DMS79 treated with DMSO at 0.1 percent for 48 hours (cell line): ENCODE measurements at regions not wholly inside any gene's neighbourhood (a gene's known extent, or its start where the extent isn't known, plus 50 kb on each side); places are given as distances from the start of the nearest gene placed in this dataset.
"Not testable (repeated sequence)": the region's sequence is repeated elsewhere in the genome, so short reads cannot be mapped to it uniquely, and the experiment has no call there.

Experiments used
- DNase-seq: peaks from one replicate; lab custom pipeline; 2025; lab: John Stamatoyannopoulos, UW

DNA sequence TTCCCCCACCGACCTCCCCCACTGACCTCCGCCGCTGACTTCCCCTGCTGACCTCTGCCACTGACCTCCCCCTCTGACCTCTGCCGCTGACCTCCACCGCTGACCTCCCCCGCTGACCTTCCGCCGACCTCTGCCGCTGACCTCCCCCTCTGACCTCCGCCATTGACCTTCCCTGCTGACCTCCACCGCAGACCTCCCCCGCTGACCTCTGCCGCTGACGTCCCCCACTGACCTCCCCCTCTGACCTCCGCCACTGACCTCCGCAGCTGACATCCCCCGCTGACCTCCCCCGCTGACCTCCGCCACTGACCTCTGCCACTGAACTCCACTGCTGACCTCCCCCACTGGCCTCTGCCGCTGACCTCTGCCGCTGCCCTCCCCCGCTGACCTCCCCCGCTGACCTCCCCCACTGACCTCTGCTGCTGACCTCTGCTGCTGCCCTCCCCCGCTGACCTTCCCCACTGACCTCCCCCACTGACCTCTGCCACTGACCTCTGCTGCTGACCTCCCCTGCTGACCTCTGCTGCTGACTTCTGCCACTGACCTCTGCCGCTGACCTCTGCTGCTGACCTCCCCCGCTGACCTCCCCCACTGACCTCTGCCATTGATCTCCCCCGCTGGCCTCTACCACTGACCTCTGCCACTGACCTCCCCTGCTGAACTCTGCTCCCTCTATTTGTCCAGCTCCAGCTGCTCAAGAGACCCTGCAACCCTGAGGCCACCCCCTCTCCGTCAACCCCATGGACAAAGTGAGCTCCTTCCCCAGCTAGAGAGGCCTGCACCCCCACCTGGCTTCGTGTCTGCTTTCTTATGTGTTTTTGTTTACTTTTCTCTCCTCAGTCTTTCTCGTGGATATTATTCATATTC, 91.4 kb upstream of the AFDN start:
- no peak for DNase-seq

DNA sequence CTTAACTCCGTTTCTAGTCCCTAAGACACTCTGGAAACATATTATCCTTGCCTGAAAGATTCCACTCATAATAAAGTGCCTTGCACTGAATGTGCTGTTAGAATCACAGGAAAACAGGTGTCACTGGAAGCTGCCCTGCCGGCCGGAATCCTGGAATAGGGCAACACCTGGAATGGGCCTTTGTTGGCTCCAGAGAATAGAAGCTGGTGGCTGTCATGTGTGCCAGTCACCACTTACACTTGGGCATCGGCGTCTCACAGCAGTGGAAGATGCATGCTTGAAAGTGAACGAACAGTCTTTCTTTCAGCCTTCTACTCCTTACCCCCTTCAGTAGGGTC, 90.8 kb upstream of the AFDN start:
- no peak for DNase-seq

DNA sequence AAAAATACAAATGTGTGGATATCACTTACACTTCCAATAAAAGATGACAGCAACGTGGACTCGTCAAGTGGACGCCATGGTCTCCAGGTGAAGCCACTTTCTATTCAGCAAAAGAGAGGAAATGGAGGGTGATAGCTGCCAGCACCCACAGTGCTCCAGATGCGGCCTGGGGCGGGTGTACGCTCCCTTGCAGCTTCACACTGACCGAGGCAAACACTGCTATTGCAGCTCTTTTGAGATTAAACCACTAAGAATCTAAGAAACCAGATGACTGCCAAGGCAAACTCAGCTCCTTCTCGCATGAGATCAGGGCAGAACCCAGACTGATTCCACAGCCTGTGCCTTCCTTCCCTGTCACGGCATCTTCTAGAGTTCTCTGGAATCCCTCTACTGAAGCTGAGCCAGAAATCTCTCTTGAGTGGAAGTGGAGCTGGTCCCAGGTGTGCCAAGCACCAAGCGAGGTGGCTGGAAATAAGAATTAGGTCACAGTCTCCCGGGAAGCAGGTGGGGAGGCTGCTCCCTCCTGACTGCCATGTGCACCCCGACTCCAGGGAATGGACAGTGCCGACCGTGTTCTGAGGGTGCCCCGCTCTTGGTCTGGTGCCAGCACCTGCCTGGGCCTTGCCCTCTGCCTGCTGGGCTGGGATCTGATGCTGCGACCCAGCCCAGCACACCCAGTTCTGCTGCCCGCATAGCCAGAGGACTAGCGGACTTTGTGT, 90.1 kb upstream of the AFDN start:
- DNase-seq = no peak

DNA sequence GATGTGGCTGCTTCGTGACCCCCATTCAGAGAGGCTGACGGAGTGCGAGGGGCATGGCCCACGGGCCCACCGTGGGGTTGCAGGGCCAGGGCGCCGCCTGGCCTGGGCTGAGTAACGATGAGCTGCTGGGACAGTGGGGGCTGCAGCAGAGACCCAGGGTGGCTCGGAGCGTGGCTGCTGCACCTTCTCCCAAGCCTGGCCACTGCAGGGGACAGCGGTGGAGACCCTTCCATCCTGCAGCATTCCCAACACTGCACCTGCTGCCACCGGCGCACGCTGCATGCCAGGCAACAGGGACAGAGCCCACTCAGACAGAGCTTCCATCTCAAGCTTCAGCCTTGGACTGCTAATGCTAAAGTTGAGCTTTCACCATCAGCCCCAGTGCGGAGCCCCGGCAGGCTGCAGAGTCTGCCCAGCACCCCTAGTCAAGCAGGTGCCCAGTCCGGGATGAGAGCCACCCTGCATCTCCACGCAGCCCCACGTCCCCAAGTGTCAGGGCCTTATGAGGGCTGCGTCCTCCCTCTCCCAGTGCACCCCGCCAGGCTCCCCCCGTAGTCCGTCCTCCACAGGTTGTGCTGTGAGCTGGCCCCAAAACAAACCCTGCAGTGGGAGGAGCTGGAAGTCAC, 89.4 kb upstream of the AFDN start:
- DNase-seq = no peak

DNA sequence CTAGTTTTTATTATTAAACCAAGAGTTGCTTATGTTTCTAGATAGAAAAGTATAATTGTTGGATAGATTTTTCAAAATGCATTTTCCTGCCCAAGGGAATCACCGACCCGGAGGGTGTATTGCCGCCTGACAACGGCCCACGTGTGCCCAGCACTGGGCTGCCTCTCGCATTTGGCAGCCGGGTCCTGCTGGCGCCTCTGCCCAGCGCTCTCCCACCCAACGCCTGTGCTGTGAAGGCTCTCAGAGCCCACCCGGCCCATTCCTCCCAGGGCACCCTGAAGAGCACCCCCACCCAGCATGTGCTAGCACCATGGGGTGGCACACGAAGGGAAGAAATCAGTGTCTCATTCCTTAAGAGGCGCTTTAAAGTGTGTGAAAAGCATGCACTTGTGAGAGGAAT, 88.3 kb upstream of the AFDN start:
- no peak for DNase-seq

DNA sequence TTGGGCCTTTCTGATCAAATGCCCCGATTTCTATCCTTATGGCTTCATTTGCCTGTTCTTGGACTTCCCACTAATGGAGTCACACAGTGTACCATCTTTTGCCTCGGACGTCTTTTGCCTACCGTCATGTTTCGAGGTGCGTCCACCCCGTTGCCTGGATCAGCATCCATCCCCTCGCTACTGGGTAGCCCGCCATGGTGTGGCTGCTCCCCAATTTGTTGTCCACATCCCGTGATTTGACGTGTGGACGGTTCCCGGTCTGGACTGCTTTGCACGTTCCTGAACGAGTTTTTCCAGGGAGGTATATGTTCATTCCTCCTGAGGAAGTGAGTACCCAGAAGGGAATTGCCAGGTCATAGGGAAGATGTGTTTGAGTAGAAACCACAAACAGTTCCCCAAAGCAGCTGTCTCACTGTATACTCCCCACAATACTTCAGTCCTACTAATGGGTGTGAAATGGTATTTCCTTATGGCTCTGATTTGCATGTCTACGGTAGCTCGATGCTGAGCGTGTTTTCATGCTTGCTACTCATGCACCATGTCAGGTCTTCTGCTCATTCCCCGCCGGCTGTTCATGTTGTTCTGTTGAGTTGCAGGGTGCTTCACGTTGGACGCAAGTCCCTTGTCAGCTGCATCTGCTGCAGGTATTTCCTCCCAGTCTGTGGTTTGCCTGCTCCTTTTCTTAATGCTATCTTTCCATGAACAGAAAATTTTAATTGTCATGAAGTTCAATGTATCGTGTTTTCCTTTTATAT, 86.8 kb upstream of the AFDN start:
- DNase-seq = no peak

DNA sequence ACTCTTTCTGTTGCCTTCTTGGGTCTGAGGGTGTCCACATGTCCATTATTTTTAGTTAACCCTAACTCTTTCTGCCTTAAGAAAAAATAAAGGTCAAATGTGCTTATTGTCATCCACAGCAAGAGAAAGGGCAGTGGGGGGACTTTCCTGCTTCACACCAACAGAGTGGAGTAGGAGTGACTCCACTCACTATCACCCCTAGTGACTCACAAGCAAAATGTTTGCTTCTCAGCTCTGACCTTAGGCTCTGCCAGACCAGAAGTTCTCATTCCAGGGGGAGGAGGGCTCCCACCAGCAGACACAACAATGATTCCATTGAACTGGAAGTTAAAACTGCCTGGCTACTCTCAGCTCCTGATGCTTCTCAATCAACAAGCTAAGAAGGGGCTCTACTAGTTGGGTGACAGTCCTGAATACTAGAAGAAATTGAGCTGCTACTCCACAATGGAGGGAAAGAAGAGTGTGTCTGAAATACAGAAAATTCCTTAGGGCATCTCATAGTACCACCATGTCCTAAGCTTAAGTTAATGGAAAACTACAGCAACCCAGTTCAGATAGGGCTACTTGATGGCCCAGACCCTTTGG, 83.9 kb upstream of the AFDN start:
- no peak for DNase-seq

DNA sequence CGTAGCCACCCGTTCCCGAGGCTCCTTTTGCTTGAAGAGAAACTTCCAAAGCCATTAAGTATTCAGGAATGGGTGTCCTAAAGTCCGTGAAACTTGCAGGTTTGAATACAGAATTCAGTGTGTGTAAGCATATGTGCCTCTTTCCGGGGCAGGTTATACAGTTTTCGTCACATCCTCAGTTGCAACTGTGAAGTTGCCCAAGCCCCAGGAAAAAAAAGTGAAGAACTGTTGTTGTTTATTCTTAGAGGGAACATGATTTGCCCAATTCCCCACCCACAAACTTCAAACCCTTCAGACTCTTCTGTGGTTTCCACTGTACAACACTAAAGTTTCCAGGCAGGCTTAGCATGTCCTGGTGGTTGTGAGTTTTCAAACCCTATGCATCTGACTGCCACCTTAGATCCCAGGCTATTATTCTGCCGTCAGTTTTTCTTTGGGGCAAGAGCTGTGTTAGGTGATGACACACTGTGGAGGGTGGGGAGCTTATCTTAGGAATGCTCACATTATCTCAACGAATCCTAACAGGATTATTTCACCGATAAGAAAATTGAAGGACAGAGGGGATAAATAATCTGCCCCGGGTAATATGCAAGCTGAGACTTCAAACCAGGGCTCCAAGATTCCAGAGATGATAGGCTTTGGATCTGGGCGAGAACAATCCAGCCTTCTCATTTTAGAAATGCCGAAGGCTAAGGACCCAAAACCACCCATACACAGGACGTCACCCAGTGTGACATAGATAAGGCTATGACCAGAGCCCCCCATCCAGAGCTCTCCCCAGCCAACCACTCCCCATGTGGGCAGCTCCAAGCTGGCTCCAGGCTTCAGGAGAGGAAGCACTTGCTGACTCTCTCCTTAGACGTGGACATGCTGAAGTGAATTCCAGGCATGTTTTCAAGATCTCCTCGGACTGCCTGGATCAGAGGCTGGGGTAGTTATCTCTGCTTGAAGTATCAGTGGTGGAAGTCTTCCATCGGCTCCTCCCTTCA, 81.7 kb upstream of the AFDN start:
- no peak for DNase-seq

DNA sequence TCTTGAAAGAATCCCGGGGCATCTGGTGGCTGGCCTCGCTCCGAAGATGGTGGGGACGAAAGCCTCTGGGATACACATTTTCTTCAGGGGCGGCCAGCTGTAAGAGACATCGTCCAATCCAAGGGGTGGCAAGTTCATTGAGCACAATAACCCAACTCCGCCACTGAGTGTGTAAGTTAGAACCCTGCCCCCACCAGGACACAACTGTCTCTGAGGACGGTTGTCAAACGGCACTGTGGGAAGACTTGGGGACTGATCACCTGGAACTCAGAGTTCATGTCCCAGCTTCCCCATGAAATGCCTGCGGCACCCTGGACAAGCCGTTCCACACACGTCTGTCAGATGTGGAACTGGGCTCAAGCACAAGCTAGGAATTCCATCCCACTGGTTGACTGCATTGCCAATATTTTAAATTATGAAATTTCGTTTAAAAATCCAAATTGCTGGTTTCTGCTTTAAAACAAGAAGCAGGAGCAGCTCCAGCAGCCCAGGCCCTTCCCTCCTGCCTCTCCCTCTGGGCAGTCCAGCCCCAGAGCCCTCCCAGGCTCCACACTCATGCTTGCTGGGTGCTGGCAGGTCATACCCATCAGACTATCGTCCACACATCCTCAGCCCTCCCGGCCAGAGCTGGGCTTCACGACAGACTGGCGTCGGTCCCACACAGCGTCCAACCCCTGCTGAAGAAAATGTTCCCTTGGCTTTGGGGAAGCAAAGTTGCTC, 80.9 kb upstream of the AFDN start:
- DNase-seq = no peak

DNA sequence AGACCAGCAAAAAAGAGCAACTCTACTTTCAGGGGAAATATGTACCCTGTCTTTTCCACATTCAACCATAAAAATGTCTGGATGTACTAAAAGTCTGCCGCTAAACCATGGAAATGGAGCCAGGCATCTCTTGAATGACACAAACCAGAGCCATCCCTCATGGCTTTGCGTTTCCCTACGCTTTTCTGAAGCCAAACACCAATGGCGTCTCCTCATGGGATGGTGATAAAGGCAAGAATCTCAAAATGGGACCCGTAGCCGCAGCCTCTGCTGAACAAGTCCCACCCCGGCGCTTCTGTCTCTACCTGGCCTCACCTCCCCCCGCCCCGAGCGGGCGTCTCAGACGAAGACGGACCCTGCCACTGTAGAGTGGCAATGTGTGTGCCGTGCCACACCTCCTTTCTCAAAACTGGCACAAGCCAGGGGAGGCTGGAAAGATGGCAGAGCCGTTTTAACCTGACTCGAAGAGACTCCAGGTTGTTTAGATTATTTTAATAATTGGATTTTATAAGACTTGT, 80.3 kb upstream of the AFDN start:
- DNase-seq = no peak

DNA sequence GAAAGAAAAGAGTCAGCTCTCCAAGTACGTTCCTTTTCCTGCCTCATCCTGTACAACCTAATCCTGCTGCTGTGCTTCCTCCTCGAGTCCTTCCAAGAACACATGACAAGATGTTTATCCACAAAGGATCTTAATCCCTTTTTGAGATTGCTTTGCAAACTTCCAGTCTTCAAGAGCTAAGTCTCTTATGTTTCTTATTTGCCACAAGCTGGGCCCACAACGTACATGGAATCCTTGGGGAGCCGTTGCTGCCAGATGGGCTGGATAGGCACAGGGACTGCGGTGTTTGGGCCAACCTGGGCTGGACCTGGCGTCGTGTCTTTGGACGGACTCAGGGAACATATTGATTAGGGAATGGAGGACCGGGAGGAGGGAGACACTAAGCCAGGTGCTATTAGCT, 79.7 kb upstream of the AFDN start:
- DNase-seq = no peak

DNA sequence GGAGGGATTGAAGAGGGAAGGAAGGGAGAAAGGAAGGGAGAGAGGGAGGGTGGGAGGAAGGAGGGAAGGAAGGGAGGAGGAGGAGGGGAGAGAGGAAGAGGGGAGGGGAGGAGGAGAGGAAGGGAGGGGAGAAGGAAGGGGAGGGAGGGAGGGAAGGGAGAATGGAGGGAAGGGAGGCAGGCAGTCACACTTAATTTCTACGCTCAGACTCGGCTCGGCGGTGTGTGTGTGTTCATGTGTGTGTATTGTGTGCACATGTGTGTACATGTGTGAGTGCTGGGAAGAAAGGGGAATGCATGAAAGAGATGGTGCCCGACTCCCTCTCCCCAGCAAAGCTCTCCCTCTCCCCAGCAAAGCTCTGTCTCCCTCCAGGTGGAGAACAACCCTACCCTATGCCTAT, 79.1 kb upstream of the AFDN start:
- no peak for DNase-seq

DNA sequence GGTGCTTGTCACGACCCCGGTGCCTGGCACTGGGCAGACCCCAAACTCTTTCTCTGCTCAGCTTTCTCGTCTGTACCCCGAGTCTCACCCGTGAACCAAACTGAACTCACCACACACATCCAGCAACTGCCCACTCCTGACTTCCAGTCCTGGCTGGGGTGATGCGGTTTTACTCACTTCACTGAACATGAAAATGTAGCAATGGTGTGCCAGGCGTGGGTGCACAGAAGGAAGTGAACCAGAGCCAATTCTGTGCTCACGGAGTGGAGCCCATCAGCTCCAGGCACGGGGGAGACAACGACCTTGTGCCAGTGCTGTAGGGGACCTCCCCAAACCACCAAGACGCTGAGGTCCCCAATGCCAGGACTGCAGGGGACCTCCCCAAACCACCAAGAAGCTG, 78.7 kb upstream of the AFDN start:
- no peak for DNase-seq

DNA sequence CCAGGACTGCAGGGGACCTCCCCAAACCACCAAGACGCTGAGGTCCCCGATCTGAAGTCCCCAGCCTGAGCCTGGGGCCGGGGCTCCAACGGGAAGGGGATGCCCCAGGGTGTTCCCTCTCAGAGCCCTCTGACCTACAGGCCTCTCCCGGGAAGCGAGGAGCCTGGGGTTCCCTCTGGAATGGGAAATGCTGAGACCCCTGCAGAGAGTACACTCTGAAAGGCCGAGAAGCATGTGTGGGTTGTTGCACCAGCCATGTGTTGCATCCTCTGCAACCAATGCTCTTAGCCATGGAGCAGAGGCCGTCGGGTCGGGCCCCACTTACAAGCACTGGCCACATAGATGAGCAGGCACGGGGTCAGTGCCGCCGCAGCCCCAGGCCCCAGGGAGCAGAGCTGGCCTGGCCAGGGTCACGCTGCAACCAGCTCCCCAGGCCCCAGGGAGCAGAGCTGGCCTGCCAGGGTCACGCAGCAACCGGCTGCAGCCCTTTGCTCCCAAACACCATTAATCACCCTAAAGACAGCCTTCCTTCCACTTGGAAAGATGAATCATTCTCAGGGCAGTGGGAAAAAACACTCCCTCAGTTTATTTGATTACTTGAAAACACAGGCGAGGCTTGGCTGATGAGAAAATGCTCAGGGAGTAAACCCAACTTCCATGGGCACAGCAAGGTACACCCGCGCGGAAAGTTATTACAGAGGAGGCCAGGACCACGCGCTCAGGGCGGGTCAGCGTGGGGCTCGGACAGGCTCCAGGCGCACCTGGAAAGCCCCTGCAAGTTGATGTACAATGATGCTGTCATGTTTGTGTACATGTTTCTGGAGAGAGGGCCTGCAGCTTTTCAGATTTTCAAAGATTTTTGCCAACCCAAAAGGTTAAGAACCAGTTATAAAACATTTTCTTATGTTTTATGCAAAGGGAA, 78.0 kb upstream of the AFDN start:
- DNase-seq = no peak

DNA sequence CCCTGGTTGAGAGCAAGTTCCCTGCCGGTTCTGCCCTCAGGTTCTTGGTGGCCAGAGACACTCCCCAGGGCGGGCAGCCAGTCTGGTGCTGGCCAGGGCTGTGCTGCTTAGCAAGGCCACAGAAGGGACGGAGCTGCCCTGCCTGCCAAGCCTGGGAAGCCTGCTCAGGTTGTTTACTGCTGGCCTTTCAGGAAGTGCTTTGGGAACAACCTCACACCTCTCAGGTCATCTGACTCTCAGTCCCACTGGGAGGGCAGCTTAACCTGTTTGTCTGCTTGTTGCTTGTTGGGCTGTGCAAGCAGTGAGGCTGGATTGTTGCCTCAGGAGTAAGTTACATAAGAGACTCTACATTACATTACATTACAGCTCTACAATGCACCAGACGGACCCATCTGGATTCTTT, 75.8 kb upstream of the AFDN start:
- DNase-seq = peak; percentile 33

DNA sequence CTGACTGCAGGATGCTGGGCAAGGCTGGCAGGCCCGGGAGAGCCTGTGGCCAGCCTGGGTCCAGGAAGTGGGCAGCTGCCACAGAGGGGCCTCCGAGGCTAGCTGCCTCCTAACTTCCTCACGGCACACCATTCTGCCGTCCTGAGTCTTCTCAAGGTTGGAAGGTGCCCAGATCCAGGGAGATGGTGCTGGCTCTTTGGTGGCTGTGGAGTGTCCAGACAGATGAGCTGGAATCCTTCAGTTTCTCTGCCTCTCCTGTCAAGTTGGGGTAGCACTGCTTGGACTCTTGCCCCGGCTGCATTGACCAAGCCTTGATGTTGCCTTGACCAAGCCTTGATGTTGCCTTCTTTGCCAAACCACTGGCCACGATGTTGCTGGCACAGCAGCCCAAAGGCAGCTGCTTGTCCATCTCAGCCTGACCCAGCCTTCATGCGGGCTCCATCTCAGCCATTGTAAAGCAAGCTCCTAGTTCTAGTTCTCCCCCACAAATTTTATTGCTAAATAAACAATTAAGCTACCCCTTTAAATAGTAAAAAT, 75.1 kb upstream of the AFDN start:
- no peak for DNase-seq

DNA sequence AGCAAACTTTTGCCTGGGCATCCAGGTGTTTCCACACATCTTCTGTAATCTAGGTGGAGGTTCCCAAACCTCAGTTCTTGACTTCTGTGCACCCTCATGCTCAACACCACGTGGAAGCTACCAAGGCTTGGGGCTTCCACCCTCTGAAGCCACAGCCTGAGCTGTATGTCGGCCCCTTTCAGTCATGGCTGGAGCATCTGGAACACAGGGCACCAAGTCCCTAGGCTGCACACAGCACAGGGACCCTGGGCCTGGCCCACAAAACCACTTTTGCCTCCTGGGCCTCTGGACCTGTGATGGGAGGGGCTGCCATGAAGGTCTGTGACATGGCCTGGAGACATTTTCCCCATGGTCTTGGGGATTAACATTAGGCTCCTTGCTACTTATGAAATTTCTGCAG, 73.4 kb upstream of the AFDN start:
- DNase-seq = not testable (repeated sequence)

DNA sequence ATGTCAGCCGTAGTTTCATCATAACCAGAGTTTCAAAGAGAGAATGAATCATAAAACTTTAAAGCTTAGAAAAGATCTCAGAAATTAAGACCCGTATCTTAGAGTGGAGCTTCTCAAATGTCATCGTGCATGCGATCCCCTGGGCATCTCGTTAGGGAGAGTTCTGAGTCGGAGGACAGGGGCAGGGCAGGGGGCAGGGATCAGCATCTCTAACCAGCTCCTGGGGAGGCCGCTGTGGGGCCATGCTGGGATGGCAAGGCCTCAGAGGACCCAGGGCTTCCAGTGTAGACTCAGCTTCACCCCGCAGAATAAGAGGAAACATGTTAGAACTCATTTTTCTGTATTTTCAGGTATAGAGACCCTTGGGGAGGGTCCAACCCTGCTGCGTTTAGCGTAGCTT, 72.0 kb upstream of the AFDN start:
- DNase-seq = no peak

DNA sequence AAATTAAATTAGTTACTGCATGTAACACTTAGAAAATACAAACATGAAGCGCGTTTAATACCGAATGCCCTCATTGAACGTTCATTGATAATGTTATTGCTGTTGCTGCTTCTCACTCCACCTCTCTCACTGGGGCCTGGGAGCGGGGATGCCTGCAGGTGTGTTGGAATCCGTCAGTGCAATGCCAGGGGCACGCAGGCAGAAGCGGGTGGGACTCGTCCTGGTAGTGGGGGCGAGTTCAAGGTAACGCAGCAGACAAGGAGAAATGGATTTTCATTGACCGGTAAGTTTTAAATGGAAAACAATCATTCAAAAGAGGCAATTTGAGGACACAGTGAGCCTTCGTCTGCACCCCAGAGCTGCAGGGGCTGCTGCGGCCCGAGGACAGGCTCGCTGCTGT, 71.2 kb upstream of the AFDN start:
- no peak for DNase-seq
